ENCODE measurements at regions not wholly inside any gene's neighbourhood (a gene's known extent, or its start where the extent isn't known, plus 50 kb on each side); places are given as distances from the start of the nearest gene placed in this dataset.
A peak's percentile ranks its signal among the peaks of the same experiment; 100 is the strongest.

DNA sequence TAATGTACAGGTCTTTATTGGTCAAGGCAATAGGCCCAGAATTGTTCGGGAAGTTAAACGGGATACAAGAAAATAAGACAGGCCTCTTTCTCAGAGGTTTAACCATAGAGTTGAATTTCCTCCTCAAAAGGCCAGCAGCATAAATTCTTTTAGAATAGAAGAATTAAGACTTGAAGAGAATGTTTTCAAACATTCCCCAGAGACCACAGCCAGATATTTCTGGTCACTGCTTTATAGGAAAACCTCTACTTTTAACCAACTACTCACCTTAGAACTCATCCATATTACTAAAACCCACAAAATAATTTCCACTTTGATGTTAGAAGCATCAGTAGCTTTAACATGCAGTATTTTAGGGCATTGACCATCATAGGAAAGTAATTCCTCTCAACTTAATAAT is 317.9 kb downstream of the RAB28 start:
- intact Hi-C loops (cut with micrococcal nuclease), result no loop called here
- Histone ChIP-seq H4K20me1 (replicated peaks; ENCODE audit: control insufficient read depth, insufficient read depth, low read length) (no peaks in the 10 kb centered on the region), H3K9me1 (ENCODE audit: control insufficient read depth, insufficient read depth, low read length) (no peaks in the 10 kb centered on the region), H3K9ac (ENCODE audit: insufficient read depth in 1 of 2, low read depth in 2 of 2, low read length in 2 of 2) (no peak overlapping the region), H2AFZ (ENCODE audit: low read depth, low read length) (no peak overlapping the region), H3K4me1 (replicated peaks in 1 of 2; ENCODE audit: control insufficient read depth in 2 of 2, insufficient read depth in 2 of 2, low read length in 2 of 2) (no peaks in the 10 kb centered on the region), H3K9me3 (replicated peaks; ENCODE audit: control insufficient read depth, insufficient read depth, low read depth, low read length) (no peaks in the 10 kb centered on the region), H3K79me2 (ENCODE audit: control insufficient read depth, insufficient read depth, low read length) (no peaks in the 10 kb centered on the region), H3K4me2 (ENCODE audit: insufficient read depth, low read length) (no peak overlapping the region), H3K36me3 (ENCODE audit: control insufficient read depth, insufficient read depth, low read length) (no peaks in the 10 kb centered on the region), H3K27me3 (ENCODE audit: control insufficient read depth in 2 of 2, insufficient read depth in 2 of 2, low read length in 2 of 2) (0 out of 5 replicates have a peak, but pooled peaks cover 0 to 4% of the 10 kb centered on the region in 2 experiments), H3K27ac (ENCODE audit: extremely low read depth, low read depth, low read length) (no peak overlapping the region), H3K4me3 (no peak overlapping the region)
- 0% methylated on average over 2 of the region's 2 CpGs for WGBS (ENCODE audit: insufficient coverage, low coverage, missing lambda C conversion rate)
- DNase-seq (ENCODE audit: extremely low read depth in 1 of 4, low spot score in 3 of 4), result no peak
- in situ Hi-C loops (cut with MboI), result no loop called here
- no TSS peak for BruUV-seq (replicated peaks)
- FAIRE-seq, result no peak
- no peak for TF ChIP-seq RFX7 (CRISPR knock-in tag; IDR thresholded peaks at IDR 0.05)
- ChIA-PET POLR2A (no interaction called here), CTCF (ENCODE audit: low intra/inter-chr PET ratio) (no interaction called here)
- ATAC-seq, result no peak

DNA sequence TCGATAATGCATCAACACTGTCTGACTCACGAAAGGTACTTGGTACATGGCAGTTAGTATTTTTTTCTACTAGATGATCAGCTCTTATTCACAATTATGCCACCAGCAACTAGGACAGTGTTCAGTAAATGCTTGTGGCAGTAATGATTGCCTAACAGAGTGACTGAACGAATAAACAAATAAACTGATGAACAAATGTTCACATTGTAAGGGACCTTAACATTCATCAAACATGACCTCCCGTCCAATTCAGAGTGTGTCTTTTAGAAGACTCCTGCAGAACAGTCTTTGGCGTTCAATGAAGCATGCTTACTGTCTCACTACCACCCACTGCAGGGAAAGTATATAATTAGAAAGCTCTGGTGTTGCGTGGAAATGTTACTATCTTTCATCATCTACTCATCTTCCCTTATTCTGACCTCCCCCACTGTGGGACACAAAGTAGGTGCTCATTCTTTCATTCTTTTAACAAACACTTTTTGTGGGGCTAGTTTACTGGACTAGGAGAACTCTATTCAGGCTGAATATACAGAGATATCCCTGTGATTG is 319.3 kb downstream of the RAB28 start:
- H3K4me2 ChIP-seq (ENCODE audit: insufficient read depth, low read length), result no peak overlapping the region
- H3K9ac ChIP-seq (ENCODE audit: insufficient read depth in 1 of 2, low read depth in 2 of 2, low read length in 2 of 2), result no peak overlapping the region
- no peak overlapping the region for H3K27ac ChIP-seq (ENCODE audit: extremely low read depth, low read depth, low read length)
- intact Hi-C loops (cut with micrococcal nuclease), result no loop called here
- DNase-seq (ENCODE audit: extremely low read depth in 1 of 4, low spot score in 3 of 4) (no peak), FAIRE-seq (no peak), ATAC-seq (no peak; the same call in 2 of the 3 replicates)
- ChIA-PET CTCF (ENCODE audit: low intra/inter-chr PET ratio) (no interaction called here), POLR2A (interaction anchor here (0.7 kb wide), 1 partner anchor 214 kb away, joined by 3 read pairs; no protein-coding TSS in a partner anchor)
- H3K27me3 ChIP-seq (ENCODE audit: control insufficient read depth in 2 of 2, insufficient read depth in 2 of 2, low read length in 2 of 2), result 0 out of 5 replicates have a peak, but pooled peaks cover 0 to 4% of the 10 kb centered on the region in 2 experiments
- H3K36me3 ChIP-seq (ENCODE audit: control insufficient read depth, insufficient read depth, low read length), result no peaks in the 10 kb centered on the region
- H4K20me1 ChIP-seq (replicated peaks; ENCODE audit: control insufficient read depth, insufficient read depth, low read length), result no peaks in the 10 kb centered on the region
- no TSS peak for BruUV-seq (replicated peaks)
- no peak overlapping the region for H2AFZ ChIP-seq (ENCODE audit: low read depth, low read length)
- no peaks in the 10 kb centered on the region for H3K79me2 ChIP-seq (ENCODE audit: control insufficient read depth, insufficient read depth, low read length)
- WGBS (ENCODE audit: insufficient coverage, low coverage, missing lambda C conversion rate), result 3% methylated on average over 6 of the region's 6 CpGs
- H3K4me3 ChIP-seq, result no peak overlapping the region
- H3K9me3 ChIP-seq (replicated peaks; ENCODE audit: control insufficient read depth, insufficient read depth, low read depth, low read length), result no peaks in the 10 kb centered on the region
- in situ Hi-C loops (cut with MboI), result no loop called here
- H3K9me1 ChIP-seq (ENCODE audit: control insufficient read depth, insufficient read depth, low read length), result no peaks in the 10 kb centered on the region
- no peaks in the 10 kb centered on the region for H3K4me1 ChIP-seq (replicated peaks in 1 of 2; ENCODE audit: control insufficient read depth in 2 of 2, insufficient read depth in 2 of 2, low read length in 2 of 2)
- TF ChIP-seq HMGN3 (IDR thresholded peaks at IDR 0.05; ENCODE audit: borderline replicate concordance, extremely low read depth, insufficient read length, low read depth, low read length) (no peak), ZNF589 (CRISPR knock-in tag; IDR thresholded peaks at IDR 0.05; ENCODE audit: low read depth) (no peak), RHOXF2B (CRISPR knock-in tag; conservative IDR thresholded peaks at IDR 0.05) (no peak), CEBPG (CRISPR knock-in tag; IDR thresholded peaks at IDR 0.05) (no peak), CEBPG (tag; conservative IDR thresholded peaks at IDR 0.05 in 1 of 2, IDR thresholded peaks at IDR 0.05 in 1 of 2) (peak; percentile 60 to 87; a peak in 3 of 4 replicates), CBX3 (IDR thresholded peaks at IDR 0.05; ENCODE audit: borderline replicate concordance in 1 of 2, low read length in 2 of 2) (no peak), TGIF2 (CRISPR knock-in tag; IDR thresholded peaks at IDR 0.05) (no peak), RBBP5 (IDR thresholded peaks at IDR 0.05; ENCODE audit: borderline replicate concordance, insufficient read depth, low read length, poor library complexity, severe bottlenecking) (no peak), NUFIP1 (IDR thresholded peaks at IDR 0.05; ENCODE audit: partially characterized antibody) (no peak), U2AF2 (optimal IDR thresholded peaks at IDR 0.05; ENCODE audit: low read depth, low read length) (no peak)
- TF ChIP-seq, protein P1, sequence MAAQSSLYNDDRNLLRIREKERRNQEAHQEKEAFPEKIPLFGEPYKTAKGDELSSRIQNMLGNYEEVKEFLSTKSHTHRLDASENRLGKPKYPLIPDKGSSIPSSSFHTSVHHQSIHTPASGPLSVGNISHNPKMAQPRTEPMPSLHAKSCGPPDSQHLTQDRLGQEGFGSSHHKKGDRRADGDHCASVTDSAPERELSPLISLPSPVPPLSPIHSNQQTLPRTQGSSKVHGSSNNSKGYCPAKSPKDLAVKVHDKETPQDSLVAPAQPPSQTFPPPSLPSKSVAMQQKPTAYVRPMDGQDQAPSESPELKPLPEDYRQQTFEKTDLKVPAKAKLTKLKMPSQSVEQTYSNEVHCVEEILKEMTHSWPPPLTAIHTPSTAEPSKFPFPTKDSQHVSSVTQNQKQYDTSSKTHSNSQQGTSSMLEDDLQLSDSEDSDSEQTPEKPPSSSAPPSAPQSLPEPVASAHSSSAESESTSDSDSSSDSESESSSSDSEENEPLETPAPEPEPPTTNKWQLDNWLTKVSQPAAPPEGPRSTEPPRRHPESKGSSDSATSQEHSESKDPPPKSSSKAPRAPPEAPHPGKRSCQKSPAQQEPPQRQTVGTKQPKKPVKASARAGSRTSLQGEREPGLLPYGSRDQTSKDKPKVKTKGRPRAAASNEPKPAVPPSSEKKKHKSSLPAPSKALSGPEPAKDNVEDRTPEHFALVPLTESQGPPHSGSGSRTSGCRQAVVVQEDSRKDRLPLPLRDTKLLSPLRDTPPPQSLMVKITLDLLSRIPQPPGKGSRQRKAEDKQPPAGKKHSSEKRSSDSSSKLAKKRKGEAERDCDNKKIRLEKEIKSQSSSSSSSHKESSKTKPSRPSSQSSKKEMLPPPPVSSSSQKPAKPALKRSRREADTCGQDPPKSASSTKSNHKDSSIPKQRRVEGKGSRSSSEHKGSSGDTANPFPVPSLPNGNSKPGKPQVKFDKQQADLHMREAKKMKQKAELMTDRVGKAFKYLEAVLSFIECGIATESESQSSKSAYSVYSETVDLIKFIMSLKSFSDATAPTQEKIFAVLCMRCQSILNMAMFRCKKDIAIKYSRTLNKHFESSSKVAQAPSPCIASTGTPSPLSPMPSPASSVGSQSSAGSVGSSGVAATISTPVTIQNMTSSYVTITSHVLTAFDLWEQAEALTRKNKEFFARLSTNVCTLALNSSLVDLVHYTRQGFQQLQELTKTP (IDR thresholded peaks at IDR 0.05; ENCODE audit: low read depth in 1 of 2, partially characterized antibody in 2 of 2), result no peak

Data from K562 (cell line).